IMR-90 (cell line): ENCODE measurements at regions not wholly inside any gene's neighbourhood (a gene's known extent, or its start where the extent isn't known, plus 50 kb on each side); places are given as distances from the start of the nearest gene placed in this dataset.

Experiments
- ATAC-seq: fragments of 200-7000 bp; cut with Tn5 transposase; 2 replicates; pipeline ENCODE4 v1.9.1; 2020; ENCODE audit warnings: low read depth, mild to moderate bottlenecking, moderate library complexity
- BruUV-seq: library from RNA; stranded (reverse); fragments of 400-500 nt; replicated peaks from 2 replicates; lab custom pipeline; 2021; lab: Mats Ljungman, UMichigan
- CTCF ChIA-PET: fragments of 300-600 bp; formaldehyde crosslinking; extraction: SDS; loops from one replicate; lab custom pipeline; 2021; ENCODE audit warnings: antibody characterized with exemption; lab: Yijun Ruan, JAX
- POLR2A ChIA-PET: fragments of 300-600 bp; sonication (Branson Sonifier 250); formaldehyde crosslinking; loops from one replicate; lab custom pipeline; 2022; ENCODE audit warnings: antibody characterized with exemption; ENCODE audit not compliant: unreplicated experiment; lab: Charles Lee
- DNase-seq: peaks from one replicate; pipeline ENCODE4 v3.0.0; 2013
- H2AFZ ChIP-seq: replicated peaks from 2 replicates; pipeline ENCODE3; 2013; ENCODE audit warnings: low read length, mild to moderate bottlenecking; ENCODE audit not compliant: poor library complexity
- H2AK5ac ChIP-seq: 2 replicates; pipeline ENCODE4 v1.6.1; 2013; ENCODE audit warnings: low read depth, low read length, inconsistent platforms
- H2AK9ac ChIP-seq: replicated peaks from 2 replicates; pipeline ENCODE3; 2013; ENCODE audit warnings: mild to moderate bottlenecking, low read depth, low read length, moderate library complexity; ENCODE audit not compliant: poor library complexity
- H2BK120ac ChIP-seq: 2 replicates; pipeline ENCODE4 v1.6.1; 2013; ENCODE audit warnings: low read depth, low read length, inconsistent platforms
- H2BK15ac ChIP-seq: 3 replicates; pipeline ENCODE4 v1.6.1; 2013; ENCODE audit warnings: low read depth, low read length, inconsistent platforms
- H2BK20ac ChIP-seq: 2 replicates; pipeline ENCODE4 v1.6.1; 2013; ENCODE audit warnings: low read depth, mild to moderate bottlenecking, inconsistent platforms, low read length, moderate library complexity
- H2BK5ac ChIP-seq: 2 replicates; pipeline ENCODE4 v1.6.1; 2013; ENCODE audit warnings: mild to moderate bottlenecking, low read depth, low read length, inconsistent platforms; ENCODE audit not compliant: poor library complexity, severe bottlenecking
- H3K14ac ChIP-seq: replicated peaks from 2 replicates; pipeline ENCODE4 v1.6.1; 2013; ENCODE audit warnings: low read depth, low read length, inconsistent platforms
- H3K18ac ChIP-seq: 2 replicates; pipeline ENCODE4 v1.6.1; 2013; ENCODE audit warnings: low read depth, low read length, control low read depth
- H3K23ac ChIP-seq: 2 replicates; pipeline ENCODE4 v1.6.1; 2013; ENCODE audit warnings: low read depth, low read length, inconsistent platforms
- H3K27ac ChIP-seq: 2 replicates; pipeline ENCODE4 v1.5.1; 2013; ENCODE audit warnings: mild to moderate bottlenecking, control low read depth, low read length; ENCODE audit not compliant: insufficient read depth
- H3K27me3 ChIP-seq: 2 replicates; pipeline ENCODE4 v1.6.1; 2013; ENCODE audit warnings: low read length; ENCODE audit not compliant: control insufficient read depth, insufficient read depth
- H3K36me3 ChIP-seq: 2 replicates; pipeline ENCODE4 v1.6.1; 2013; ENCODE audit warnings: low read length, mixed read lengths; ENCODE audit not compliant: control insufficient read depth, insufficient read depth
- H3K4ac ChIP-seq: 2 replicates; pipeline ENCODE4 v1.6.1; 2013; ENCODE audit warnings: low read depth, low read length, inconsistent platforms
- H3K4me1 ChIP-seq: 2 replicates; pipeline ENCODE4 v1.6.1; 2013; ENCODE audit warnings: low read length, mixed read lengths; ENCODE audit not compliant: control insufficient read depth, insufficient read depth
- H3K4me2 ChIP-seq: 2 replicates; pipeline ENCODE4 v1.6.1; 2013; ENCODE audit warnings: low read depth, mild to moderate bottlenecking, control low read depth, low read length, moderate library complexity
- H3K4me3 ChIP-seq: 2 replicates; pipeline ENCODE4 v1.5.1; 2013; ENCODE audit warnings: low read depth, mild to moderate bottlenecking, control low read depth, low read length, moderate library complexity; ENCODE audit not compliant: insufficient read depth
- H3K56ac ChIP-seq: 2 replicates; pipeline ENCODE4 v1.6.1; 2013; ENCODE audit warnings: low read length, inconsistent platforms; ENCODE audit not compliant: insufficient read depth; ENCODE audit errors: extremely low read depth
- H3K79me1 ChIP-seq, 2 experiments: 2 replicates each; pipeline ENCODE4 v1.6.1; 2013; ENCODE audit warnings: low read length in 2 of 2, inconsistent platforms in 1 of 2, low read depth in 1 of 2
- H3K9ac ChIP-seq: 2 replicates; pipeline ENCODE4 v1.6.1; 2013; ENCODE audit warnings: low read depth, low read length, control low read depth
- H3K9me1 ChIP-seq: 2 replicates; pipeline ENCODE4 v1.6.1; 2013; ENCODE audit warnings: low read length, inconsistent platforms; ENCODE audit not compliant: insufficient read depth
- H3K9me3 ChIP-seq: 2 replicates; pipeline ENCODE4 v1.6.1; 2013; ENCODE audit warnings: low read length; ENCODE audit not compliant: control insufficient read depth, insufficient read depth
- H4K20me1 ChIP-seq: 2 replicates; pipeline ENCODE4 v1.6.1; 2013; ENCODE audit warnings: low read length, inconsistent platforms; ENCODE audit not compliant: insufficient read depth
- H4K5ac ChIP-seq: 2 replicates; pipeline ENCODE4 v1.6.1; 2013; ENCODE audit warnings: mild to moderate bottlenecking, low read depth, low read length, control low read depth
- H4K8ac ChIP-seq, 2 experiments: 2 replicates each; pipeline ENCODE4 v1.6.1; 2013; ENCODE audit warnings: low read depth in 2 of 2, low read length in 2 of 2, control low read depth in 1 of 2, inconsistent platforms in 1 of 2
- H4K91ac ChIP-seq: 2 replicates; pipeline ENCODE4 v1.6.1; 2013; ENCODE audit warnings: low read depth, low read length, inconsistent platforms; ENCODE audit not compliant: insufficient read depth
- ELK1 ChIP-seq: fragments of 150-350 bp; IDR thresholded peaks from 2 replicates; pipeline ENCODE4 v1.6.1; 2016; ENCODE audit warnings: low read depth, mild to moderate bottlenecking, low read length, moderate library complexity, borderline replicate concordance
- WGBS, 2 experiments: methylation state at CpG; one replicate each; pipeline versions ENCODE4 v1.1.5 to v1.1.7; 2013; ENCODE audit warnings: missing lambda C conversion rate in 2 of 2; ENCODE audit not compliant: insufficient read length in 1 of 2; ENCODE audit errors: extremely low coverage in 2 of 2; 5-methylcytosine and 5-hydroxymethylcytosine counted together
- dilution Hi-C: fragments of 300-500 bp; cut with HindIII; formaldehyde crosslinking; loops from one replicate; pipeline ENCODE4 v1.14.3; 2018; ENCODE audit warnings: low sequenced_read_pairs; ENCODE audit not compliant: unreplicated experiment
- in situ Hi-C: fragments of 300-500 bp; cut with MboI; formaldehyde crosslinking; loops from 3 replicates; pipeline ENCODE4 v1.14.3; 2019; ENCODE audit warnings: low sequenced_read_pairs, inconsistent platforms, mixed read lengths
- intact Hi-C: fragments of 100-400 bp; cut with micrococcal nuclease; formaldehyde crosslinking; loops from 2 replicates; pipeline ENCODE4 v1.10.0; 2022

GRCh38 chr6:113707194-113707593, 150.0 kb upstream of the MARCKS start:
- Histone ChIP-seq H3K27ac (no peak overlapping the region), H3K4ac (no peak overlapping the region), H3K56ac (no peak overlapping the region), H3K14ac (no peak overlapping the region), H2AFZ (no peak overlapping the region), H2BK15ac (no peak overlapping the region), H2BK5ac (no peak overlapping the region), H3K4me3 (no peak overlapping the region), H3K4me1 (no peaks in the 10 kb centered on the region), H2BK120ac (no peak overlapping the region), H2AK5ac (no peak overlapping the region; the same call in 1 of the 2 replicates), H4K20me1 (no peaks in the 10 kb centered on the region), H3K18ac (no peak overlapping the region), H3K23ac (no peak overlapping the region), H4K5ac (no peak overlapping the region), H3K27me3 (peaks cover 17% of the 10 kb centered on the region), H2BK20ac (no peak overlapping the region), H3K9ac (no peak overlapping the region), H4K91ac (no peak overlapping the region), H3K36me3 (no peaks in the 10 kb centered on the region), H3K9me1 (no peaks in the 10 kb centered on the region), H3K79me1 (no peaks in the 10 kb centered on the region), H3K4me2 (no peak overlapping the region), H4K8ac (no peak overlapping the region), H3K9me3 (no peaks in the 10 kb centered on the region), H2AK9ac (no peak overlapping the region)
- dilution Hi-C loops, result no loop called here
- DNase-seq (no peak), ATAC-seq (no peak)
- no TSS peak for BruUV-seq
- intact Hi-C loops, result no loop called here
- no peak for TF ChIP-seq ELK1
- POLR2A ChIA-PET, result interaction anchor here (0.7 kb wide), 1 partner anchor 1555 kb away, joined by 5 read pairs; no protein-coding TSS in a partner anchor
- in situ Hi-C loops, result no loop called here
- CTCF ChIA-PET, result interaction anchor here (0.5 to 0.6 kb wide), 2 partner anchors 225 to 1834 kb away, joined by 3 to 4 read pairs; partner anchors contain the start of gene FYN
- no CpG with 5 or more reads among the region's 3 CpGs for WGBS, 2 experiments
